Activated naive CD4-positive, alpha-beta T cell treated with anti-CD3 and anti-CD28 coated beads, Interleukin-2, amount 50 U/mL, for 16 hours (primary cell): ENCODE measurements at regions not wholly inside any gene's neighbourhood (a gene's known extent, or its start where the extent isn't known, plus 50 kb on each side); places are given as distances from the start of the nearest gene placed in this dataset.

Experiments
- DNase-seq: peaks from one replicate; pipeline ENCODE4 v3.0.0-alpha.2; 2020

DNA sequence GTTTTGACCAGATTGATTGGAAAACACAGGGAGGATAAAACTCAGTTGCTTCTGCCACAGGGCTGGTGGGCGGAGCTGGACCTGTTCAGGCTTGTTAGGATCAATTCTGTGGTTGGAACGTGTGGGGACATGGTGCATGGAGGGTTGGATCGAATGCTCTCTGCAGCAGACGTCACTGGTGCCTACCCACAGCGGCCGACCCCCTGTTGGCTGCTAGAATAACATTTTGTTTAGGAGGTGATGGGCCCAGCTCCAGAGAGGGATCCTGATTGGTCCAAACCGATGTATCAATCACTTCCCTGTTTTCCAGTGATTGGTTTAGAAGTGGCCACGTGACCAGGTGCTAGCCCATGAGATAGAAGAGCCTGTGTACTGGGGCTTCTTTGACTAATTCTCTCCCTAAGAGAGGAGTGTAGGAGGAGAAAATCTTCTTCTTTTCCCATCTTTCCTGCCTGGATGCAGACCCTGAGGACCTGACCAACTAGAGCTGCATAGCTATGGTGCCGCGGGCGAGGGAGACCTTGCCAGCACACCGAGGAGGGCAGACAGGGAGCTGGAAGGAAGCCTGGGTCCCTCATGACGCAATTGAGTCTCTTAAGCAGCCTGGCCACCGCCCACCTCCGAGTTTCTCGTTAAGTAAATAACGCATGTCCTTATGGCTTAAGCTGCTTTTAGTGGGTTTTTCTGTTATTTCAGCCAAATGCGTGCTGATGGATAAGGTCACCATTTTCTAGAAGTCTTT lies 163.5 kb downstream of the AACS start:
- no peak for DNase-seq

DNA sequence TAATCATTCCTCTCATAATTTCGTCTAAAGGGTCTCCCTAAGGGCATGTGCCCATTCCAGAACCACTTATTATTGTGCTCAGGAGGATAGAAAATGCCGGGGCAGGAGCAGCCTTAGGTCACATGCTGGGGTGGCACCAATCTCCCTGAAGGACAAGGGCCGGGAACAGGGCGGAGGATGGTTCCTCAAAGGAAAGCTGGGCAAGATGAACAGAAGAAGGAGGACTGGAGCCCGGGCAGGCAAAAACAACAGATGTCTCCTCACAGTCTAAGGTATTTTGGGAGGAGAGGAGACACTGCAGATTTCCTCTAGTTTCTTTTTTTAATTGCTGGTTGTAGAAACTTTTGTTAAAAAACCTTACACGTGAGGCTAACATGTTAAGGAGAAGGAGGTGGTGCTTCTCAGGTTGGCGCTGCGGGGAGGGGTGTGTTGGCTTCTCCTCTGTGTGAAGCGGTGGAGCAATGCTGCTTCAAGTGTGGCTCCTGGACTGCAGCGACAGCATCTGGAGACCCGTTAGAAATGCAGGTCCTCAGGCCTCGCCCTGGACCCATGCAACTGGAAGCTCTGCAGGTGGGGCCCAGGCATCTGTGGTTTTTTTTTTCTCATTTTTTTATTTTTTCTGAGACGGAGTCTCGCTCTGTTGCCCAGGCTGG lies 164.8 kb downstream of the AACS start:
- no peak for DNase-seq

DNA sequence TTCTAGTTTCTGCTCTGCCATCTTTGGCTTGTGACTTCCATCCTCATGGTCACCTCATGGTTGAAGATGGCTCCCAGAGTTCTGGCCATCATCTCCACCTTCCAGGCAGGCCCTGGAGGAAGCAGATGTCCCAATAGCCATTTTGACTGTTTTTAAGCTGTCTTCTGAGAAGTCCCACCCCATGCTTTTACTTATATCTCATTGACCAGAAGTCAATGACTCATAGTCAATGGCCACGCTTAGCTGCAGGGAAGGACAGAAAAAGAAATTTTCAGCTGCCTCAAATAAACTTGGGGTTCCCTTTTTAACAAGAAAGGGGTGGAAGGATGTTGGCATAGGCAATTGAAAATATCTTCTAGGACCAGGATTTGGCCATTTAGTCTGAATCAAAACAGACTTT lies 168.1 kb downstream of the AACS start:
- DNase-seq = no peak

DNA sequence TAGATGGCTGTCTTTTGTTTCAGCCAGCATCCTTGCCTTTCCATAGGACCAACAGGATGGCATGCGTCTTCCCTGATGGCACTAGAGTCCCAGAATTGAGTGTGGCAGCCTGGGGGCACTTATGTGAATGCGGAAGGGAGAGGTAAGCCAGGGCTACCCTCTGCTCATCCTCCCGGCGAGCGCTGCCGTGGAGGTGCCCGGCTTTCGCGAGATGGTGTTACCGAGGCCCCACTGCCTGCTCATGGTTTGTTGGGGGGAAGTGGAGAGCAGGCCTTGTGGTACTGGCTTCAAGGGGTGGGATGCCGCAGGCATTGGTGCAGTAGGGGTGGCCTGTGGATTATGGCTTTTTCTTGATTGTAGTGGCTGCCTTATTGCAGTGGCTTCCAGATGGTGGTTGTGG lies 174.3 kb downstream of the AACS start:
- no peak for DNase-seq

DNA sequence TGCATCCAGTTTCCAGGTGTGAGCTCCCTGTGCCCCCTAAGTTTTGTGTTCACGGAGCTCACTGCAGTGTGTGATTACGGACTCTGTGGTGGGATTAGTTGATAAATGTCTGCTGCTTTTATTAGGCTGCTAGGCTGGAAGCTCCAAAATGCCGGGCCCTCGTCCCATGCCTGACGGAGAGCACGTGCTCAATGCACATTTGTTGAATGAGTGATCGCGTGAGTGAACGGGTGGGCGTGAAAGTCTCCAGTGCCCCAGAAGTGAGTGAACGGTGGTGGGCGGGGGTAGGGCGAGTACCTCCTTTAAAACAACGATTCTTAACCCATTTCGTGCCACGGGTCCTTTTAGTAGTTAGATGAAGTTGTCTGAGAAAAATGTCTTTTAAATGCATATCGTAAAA lies 175.5 kb downstream of the AACS start:
- no peak for DNase-seq

DNA sequence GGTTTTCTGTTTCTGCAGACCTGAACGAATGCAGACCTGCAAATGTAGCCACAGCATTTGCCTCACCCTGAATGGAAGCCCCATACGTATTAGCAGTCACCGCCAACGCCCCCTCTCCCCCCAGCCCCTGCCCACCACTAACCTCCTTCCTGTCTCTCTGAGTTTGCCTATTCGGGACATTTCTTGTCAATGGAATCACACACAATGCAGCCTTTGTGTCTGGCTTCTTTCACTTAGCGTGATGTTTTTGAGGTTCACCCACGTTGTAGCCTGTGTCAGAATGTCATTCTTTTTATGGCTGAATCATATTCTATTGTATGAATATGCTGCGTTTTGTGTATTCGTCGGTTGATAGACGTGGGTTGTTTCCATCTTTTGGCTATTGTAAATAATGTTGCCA lies 178.6 kb downstream of the AACS start:
- no peak for DNase-seq

DNA sequence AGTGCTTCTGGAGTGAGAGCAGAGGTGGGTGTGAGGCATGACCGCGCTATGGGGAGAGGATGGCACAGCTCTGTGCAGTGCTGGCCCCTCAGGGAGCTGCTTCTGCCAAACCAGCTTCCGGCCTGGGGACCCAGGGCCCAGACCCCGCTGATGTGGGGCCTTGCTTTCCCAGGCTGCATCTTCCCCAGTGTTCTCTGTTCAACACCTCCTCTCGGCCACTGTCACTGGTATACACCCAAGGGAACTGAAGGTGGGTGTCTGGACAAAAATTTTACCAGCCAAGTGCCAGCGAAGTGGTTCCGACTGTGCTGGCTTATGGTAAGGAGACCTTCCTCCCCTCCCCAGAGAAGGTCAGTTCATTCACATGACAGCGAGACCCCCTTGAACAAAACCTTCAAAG lies 179.1 kb downstream of the AACS start:
- DNase-seq = no peak

DNA sequence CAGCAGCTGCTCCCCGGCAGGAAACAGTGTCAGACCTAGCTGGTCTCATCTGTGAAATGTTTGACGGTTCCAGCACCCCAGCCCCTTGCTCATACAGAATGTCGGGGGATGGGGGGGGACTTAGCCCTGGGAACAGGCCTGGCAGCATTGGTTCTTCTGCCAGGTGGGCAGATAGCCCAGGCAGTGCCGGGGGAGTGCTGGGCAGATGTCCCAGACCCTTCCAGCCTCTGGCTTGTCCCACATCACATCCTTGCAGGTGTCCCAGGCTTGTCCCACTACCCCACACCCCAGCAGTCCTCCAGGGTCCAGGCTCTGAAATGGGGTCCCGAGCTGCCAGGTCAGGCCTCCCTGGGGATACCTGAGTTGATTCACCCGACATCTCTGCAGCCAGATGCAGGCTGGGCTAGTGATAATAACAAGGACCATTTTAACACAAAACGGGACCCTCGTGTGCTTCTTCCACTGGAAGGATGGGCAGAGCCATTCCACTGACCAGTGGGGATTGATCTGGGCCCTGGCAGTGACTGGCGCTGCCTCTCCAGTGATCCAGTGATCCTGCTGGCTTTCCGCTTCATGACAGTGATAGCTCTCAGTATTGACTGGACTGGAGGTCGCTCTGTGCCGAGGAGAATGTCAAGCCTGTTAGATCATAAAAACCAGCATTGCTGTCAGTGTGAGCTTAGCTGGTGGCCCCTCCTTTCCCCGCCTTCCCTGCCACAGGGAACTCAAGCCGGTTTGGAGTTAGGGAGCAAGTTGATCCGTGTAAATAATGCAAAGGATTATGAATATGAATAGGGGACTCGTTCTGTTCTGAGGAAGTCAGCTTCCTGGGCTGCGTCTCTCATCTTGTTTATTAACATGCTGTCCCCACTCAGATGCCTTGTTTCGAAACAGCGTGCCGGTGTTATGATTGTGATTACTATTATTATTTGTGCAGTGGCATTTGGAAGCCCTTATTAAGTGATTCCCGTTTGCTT lies 180.6 kb downstream of the AACS start:
- DNase-seq = no peak

DNA sequence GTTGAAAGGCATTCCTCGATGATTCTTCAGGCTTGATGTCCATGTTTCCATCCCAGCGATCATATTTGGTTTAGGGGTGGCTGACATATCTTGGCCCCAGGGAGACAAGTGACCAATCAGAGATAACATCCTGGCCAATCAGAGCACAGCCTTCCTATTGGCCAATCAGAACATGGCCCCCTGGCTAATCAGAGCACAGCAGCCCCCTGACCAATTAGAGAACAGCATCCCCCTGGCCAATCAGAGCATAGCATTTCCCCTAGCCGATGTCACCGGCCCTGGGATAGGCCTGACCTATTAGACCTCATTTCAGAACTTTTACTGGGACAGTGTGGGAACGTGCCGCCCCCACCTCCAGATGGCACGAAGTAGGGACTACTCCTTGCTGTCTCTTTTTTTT lies 182.2 kb downstream of the AACS start:
- no peak for DNase-seq

DNA sequence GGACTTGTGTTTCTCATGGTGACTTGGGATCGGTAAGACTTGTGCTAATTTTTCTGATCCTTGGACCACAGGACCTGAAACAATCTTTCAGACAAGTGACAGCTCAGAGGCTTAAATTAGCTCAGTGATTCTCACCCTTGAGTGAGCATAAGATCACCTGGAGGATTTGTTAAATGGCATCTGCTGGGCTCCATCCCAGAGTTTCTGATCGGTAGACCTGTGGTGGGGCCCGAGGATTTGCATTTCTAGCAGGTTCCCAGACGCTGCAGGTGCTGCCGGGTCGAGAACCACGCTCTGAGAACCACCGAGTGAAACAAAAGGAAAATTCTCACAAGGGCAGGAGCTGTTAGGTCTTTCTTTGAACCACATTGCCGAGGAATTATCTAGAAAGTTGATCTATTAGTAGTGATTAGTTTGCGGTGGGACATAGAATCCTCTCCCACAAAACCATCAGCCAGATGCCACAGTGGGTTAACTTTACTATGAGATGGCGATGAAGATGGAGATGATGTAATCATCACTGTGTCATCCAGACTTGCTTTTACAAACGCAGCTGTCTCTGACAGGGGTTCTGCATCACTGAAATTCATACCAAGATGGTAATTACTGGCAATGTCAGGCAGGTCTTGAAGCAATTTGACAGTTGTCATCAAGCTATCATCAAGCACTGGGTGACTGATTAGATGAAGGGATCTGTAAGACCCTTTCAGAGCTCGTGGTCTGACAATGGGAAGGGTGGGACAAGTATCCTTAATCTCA lies 184.0 kb downstream of the AACS start:
- no peak for DNase-seq

DNA sequence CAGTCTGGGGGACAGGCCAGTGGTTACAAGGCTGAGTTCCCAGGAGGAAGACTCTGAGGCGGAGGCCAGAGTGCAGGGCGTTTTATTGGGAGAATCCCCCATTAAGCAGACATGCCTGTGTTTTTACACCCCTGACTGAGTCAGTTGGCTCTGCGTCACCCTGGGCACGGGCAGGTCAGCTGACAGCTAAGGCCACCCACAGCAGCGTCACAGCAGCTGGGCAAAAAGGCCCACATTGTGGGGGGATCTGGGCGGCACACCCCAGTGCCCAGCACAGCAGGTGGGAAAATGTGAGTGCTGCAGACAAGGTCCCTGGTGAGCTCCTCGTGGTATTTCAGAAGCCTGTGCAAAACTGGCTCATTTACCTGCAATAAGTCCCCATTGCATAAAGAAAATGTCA lies 184.7 kb downstream of the AACS start:
- DNase-seq = no peak

DNA sequence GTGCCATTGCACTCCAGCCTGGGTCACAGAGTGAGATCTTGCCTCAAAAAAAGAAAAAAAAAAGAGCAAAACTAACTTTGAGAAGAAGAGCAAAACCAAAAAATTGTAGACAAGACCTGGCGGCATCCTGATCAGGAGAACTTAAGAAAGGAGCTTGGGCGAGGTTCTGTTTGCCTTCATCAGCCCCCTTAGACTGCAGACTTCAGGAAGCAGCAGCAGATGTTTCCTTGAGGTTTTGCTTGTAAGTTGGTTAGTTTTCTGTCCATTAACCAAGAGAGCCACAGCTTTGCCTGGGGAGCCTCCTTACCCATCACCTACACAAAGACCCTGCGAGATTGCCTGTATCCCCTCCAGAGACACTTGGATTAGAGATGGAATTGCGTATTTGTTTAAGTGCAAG lies 189.0 kb downstream of the AACS start:
- no peak for DNase-seq

DNA sequence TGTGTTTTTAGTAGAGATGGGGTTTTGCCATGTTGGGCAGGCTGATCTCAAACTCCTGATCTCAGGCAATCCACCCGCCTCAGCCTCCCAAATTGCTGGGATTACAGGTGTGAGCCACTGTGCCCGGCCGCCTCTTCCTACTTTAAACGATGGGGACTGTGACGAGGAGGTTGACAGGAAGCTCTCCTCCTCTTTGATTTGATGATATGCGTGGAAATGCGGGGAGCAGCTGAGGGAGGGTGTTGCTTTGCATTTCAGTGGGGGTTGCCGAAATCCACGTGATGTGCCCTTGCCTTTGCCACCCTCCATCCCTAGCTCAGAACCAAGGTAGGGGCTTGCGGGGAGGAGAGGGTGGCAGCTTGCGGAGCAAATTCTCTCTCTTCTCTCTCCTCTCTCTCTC lies 189.6 kb downstream of the AACS start:
- no peak for DNase-seq

DNA sequence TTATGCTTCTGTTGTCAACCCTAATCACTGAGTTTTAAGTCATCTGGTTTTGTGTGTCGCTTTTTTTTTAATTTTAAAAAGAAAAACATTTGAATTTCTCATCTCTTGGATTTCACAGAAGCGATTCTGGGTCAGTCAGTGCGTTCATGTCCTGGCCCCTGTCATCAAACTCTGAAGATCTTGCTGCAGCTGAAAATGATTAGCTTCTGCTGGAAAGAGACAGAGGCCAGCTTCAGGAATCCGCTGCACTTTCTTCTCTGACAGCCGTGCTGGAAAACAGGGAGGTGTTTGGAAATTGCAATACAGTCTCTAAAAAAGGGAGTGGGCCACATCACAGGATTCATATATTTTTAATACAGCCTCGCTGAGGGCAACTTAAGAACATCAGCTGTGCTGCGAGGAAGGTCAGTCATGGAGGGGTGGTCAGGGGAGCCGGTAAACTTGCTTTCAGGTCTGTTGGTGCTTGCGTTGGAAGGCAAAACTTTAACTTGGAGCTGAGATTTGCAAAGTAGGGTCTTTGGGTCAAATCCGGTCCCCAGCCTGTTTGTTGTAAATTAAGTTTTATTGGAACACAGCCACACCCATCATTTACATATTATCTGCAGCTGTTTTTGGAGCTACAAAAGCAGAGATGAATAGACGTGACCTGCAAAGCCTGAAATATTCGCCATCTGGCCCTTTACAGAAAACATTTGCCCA lies 190.8 kb downstream of the AACS start:
- no peak for DNase-seq

DNA sequence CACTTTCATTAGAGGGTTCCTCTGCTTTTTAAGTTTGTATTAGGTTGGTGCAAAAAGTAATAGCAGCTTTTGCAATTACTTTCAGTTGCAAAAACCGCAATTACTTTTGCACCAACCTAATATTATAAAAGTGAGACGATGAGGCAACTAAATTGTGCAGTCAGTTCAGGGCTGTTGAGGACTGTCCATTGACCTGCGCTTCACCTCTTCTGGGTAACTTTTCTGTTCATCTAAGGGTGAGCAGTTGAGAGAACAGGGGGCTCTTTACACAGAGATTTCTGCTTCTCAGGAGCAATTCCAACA lies 191.3 kb downstream of the AACS start:
- DNase-seq = no peak

DNA sequence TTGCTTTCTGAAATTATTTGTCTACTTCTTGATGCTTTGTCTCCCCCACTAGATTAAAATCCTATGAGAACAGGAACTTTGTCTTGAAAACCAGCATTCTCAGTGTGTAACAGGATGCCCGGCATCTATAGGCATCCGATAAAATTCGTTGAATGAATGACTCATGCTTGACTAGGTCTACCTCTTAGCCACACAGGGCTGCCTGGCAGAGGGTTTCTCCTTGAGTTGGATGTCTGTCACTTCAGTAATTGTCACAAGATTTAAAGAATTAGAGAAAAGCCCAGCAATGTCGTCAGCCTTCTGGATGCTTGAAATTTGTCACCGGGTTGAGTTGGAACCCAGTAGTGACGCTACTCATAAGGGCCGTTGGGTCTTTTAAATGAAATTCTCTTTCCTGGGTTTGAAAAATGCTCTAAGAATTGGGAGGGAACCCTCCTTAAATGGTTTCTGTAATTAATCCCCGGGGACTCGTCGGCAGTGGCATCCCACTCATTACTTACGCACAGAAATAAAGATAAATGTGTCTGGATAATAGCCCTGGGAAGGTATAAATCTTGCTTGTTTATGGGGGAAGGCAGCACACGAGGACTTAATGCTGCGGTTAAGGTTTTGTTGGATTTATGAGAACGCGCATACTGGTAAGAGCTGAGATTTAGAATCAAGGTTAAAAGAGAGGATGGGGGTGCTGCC lies 194.1 kb downstream of the AACS start:
- DNase-seq = no peak

DNA sequence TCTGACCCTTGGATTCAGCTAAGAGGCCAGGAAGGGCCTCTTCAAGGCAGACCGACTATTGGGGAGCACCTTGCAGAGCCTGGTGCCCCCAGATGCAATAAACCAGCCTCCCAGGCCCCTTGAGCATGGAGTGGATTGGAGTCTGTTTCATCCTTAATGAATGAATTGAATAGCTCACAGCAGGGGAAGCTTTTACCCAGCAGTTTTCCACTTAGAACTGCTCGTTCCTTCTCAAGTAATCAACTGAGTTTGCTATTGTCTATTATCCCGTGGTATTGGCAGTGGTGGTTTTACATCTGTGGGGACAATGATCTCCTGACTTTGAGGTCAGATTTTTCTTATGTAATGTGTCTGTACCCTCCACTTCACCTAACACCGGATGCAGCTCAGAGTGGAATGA lies 197.6 kb downstream of the AACS start:
- DNase-seq = no peak

DNA sequence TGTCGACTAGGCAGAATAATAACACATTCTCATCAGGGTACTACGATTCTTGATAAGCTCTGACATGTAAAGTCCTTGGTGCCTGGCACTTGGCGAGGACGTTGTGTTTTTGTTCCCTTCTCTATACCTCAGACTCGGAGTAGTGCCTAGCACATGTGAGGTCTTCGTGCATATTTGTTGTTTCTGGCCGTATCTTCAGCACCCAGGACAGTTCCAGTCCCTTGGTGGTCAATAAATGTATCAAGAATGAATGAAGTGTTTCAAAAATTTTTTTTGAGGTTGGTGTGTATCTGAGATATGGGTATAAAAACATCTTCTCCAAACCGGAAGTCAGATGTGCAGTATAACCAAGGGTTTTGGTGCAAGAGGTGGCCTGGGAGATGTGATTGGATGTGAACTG lies 198.2 kb downstream of the AACS start:
- no peak for DNase-seq

DNA sequence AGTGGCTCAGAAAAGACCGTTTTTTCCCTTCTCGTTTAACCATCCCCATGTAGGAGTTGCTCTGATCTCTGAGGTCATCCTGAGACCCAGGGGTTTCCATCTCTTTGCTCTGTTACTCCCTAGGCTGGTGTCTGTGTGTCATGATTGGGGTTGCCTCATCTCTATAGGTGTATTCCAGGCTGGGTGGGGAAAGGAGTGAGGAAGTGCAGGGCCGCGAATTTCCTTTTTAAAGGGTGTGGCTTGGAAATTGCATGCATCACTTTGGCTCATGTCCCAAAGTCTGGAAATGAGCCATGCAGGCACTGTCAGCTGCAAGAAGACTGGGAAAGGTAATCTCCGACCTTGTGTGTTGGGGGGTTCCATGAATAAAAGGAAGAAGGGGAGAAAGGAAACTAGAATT lies 201.9 kb downstream of the AACS start:
- DNase-seq = no peak

DNA sequence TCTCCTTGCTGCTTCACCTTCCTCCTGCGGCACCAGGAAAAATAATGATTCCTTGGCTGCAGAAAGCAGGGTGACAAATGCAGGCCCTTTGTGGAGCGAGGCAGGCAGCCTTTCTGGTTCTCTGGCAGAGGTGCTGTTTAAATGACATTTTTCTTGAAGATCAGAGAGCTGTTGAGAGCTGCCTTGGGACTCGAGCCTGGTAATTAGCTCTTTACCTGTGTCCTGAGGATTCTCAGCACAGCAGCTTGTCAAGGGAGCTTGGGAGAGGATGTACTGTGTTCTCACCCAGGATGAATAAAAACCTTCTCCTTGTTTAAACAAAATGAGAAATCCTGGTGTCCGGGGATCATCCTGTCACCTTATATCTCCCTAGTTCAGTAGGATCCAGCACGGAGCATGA lies 204.0 kb downstream of the AACS start:
- DNase-seq = no peak

DNA sequence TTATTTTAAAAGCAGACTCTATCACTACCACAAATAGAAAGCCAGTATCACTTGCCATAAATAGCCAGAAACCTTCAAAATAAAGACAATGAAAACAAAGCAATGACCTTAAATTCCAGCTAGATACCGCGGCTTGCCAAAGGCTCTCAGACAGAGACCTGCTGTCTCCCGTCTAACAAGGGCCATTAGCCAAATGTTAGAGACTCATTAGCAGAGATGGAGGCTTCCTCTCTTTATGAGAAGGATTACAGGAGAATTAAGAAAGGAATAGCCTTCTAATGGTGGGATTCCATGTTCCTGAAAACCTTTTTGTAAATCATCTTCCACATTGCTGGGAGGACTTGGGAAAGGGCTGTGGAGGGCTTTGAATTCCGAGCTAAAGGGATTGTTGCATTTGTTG lies 206.7 kb downstream of the AACS start:
- no peak for DNase-seq

DNA sequence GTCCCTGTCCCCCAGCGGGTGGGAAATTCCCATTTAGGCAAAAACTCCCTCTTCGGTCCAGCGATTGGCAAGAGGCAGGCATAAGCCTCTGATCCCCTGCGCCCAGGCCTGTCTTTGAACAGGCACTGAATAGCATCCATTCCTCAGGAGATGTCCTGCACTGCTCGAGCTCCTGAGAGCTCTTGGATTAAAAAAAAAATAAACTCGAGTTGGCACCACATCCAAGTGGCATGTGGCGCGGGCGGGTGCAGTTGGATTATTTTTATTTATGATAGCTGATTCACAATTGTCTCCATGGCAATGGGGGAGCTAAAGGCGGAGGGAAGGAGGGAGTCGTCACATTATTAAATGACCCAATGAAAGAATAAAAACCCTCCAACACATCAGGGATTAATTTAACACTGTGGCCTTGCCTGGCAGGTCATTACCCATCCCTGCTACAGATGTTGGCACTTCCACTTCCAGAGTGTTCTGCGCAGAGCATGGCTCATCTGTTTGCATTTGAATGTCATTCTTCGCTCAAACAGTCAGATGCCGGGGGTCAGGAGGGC lies 207.2 kb downstream of the AACS start:
- DNase-seq = no peak
